ENCODE measurements at regions not wholly inside any gene's neighbourhood (a gene's known extent, or its start where the extent isn't known, plus 50 kb on each side); places are given as distances from the start of the nearest gene placed in this dataset. TPM values are rescaled to one million over a fixed set of nuclear protein-coding genes. Genes with fewer than 3 reads are reported as not detected.

DNA sequence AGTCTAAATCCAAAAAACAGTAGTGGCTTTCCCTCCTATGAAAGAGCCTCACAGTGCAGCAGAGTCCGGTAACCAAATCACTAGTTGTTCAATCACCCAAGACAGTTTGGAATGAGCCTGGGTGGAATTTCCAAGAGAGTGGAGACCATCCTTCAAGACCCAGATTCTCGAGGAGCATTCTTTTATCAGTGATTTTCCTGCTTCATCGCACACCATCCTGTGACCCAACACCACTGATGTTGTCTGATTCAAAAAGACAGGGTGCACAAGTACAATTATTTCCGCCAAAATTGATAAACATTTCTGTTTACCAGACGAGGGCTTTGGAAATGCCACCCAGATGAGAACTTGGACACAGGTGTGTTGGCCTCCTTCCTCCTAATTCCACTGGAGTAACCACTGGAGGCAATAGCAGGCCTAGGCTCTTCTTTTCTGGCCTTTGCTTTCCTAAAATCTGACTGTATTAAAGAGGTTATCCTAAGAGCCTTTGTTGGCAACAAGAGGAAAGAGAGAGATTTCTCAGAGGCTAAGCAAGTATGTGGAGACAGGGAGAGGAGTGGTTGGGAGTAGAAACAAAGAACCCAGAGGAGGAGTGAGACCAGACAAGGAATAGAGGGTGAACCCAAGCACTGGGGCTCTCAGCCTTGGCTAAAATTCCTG, 56.3 kb upstream of the S1PR3 start:
- TF ChIP-seq, protein P1, sequence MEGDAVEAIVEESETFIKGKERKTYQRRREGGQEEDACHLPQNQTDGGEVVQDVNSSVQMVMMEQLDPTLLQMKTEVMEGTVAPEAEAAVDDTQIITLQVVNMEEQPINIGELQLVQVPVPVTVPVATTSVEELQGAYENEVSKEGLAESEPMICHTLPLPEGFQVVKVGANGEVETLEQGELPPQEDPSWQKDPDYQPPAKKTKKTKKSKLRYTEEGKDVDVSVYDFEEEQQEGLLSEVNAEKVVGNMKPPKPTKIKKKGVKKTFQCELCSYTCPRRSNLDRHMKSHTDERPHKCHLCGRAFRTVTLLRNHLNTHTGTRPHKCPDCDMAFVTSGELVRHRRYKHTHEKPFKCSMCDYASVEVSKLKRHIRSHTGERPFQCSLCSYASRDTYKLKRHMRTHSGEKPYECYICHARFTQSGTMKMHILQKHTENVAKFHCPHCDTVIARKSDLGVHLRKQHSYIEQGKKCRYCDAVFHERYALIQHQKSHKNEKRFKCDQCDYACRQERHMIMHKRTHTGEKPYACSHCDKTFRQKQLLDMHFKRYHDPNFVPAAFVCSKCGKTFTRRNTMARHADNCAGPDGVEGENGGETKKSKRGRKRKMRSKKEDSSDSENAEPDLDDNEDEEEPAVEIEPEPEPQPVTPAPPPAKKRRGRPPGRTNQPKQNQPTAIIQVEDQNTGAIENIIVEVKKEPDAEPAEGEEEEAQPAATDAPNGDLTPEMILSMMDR (IDR thresholded peaks at IDR 0.05; ENCODE audit: borderline replicate concordance): no peak
- H3K36me3 ChIP-seq: no peaks in the 10 kb centered on the region
- no peak overlapping the region for H3K4me3 ChIP-seq
- no peaks in the 10 kb centered on the region for H3K4me1 ChIP-seq
- DNase-seq: no peak
- no peak overlapping the region for H3K27ac ChIP-seq (replicated peaks)
- intact Hi-C loops (cut with micrococcal nuclease): no loop called here
- H3K27me3 ChIP-seq (ENCODE audit: low read depth): no peaks in the 10 kb centered on the region
- no peaks in the 10 kb centered on the region for H3K9me3 ChIP-seq (replicated peaks)

DNA sequence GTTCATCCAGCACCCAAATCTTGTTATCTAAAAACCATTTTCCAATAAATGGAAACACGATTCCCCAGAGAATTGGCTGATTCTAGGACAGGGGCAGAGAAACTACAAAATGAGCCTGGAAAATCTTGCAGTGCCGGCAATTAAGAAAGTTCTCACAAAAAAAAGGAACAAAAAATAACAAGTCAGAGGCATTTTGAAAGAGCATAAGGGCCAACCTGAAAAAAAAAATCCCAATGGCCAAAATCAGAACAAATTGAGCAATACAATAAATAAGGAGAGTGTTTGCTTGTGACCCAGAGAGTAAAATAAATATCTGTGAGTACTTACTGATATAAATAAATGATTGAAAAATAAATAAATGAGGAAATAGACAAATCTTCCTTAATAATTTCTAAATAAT, 55.1 kb upstream of the S1PR3 start:
- TF ChIP-seq, protein P1 (IDR thresholded peaks at IDR 0.05; ENCODE audit: borderline replicate concordance): no peak
- H3K4me1 ChIP-seq: no peaks in the 10 kb centered on the region
- intact Hi-C loops (cut with micrococcal nuclease): no loop called here
- H3K4me3 ChIP-seq: no peak overlapping the region
- no peak overlapping the region for H3K27ac ChIP-seq (replicated peaks)
- no peaks in the 10 kb centered on the region for H3K27me3 ChIP-seq (ENCODE audit: low read depth)
- H3K9me3 ChIP-seq (replicated peaks): no peaks in the 10 kb centered on the region
- no peak for DNase-seq
- no peaks in the 10 kb centered on the region for H3K36me3 ChIP-seq

DNA sequence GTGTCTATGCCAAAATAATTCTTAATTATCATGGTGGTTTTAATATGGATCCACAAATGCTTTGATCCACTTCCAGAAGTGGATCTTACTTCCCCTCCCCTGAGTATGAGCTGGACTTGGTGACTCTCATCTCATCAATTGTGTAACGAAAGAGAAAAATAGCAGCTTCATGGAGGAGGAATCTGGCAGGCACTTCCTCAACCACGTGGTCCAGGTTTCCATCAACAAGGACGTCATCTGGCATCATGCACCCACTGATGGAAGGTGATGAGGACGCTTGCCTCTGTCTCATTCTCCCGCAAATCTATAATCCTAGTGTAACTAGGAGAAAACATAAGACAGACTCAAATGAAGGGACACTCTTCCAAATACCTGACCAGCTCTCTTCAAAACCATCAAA, 54.6 kb upstream of the S1PR3 start:
- no peaks in the 10 kb centered on the region for H3K27me3 ChIP-seq (ENCODE audit: low read depth)
- H3K36me3 ChIP-seq: no peaks in the 10 kb centered on the region
- intact Hi-C loops (cut with micrococcal nuclease): no loop called here
- TF ChIP-seq, protein P1 (IDR thresholded peaks at IDR 0.05; ENCODE audit: borderline replicate concordance): no peak
- no peaks in the 10 kb centered on the region for H3K4me1 ChIP-seq
- H3K9me3 ChIP-seq (replicated peaks): no peaks in the 10 kb centered on the region
- H3K4me3 ChIP-seq: no peak overlapping the region
- no peak for DNase-seq
- H3K27ac ChIP-seq (replicated peaks): no peak overlapping the region

DNA sequence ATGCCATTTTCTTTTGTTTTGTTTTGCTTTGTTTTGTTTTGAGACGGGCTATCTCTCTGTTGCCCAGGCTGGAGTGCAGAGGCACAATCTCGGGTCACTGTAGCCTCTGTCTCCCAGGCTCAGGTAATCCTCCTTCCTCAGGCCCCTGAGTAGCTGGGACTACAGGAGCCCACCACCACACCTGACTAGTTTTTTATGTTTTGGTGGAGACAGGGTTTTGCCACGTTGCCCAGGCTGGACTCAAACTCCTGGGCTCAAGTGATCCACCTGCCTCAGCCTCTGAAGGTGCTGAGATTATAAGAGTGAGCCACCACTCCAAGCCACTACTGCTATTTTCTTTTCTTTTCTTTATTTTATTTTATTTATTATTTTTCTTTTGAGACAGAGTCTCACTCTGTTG, 54.0 kb upstream of the S1PR3 start:
- TF ChIP-seq, protein P1 (IDR thresholded peaks at IDR 0.05; ENCODE audit: borderline replicate concordance): no peak
- intact Hi-C loops (cut with micrococcal nuclease): no loop called here
- Histone ChIP-seq H3K27ac (replicated peaks) (no peak overlapping the region), H3K27me3 (ENCODE audit: low read depth) (no peaks in the 10 kb centered on the region), H3K4me3 (no peak overlapping the region), H3K36me3 (no peaks in the 10 kb centered on the region), H3K4me1 (no peaks in the 10 kb centered on the region), H3K9me3 (replicated peaks) (no peaks in the 10 kb centered on the region)
- no peak for DNase-seq

DNA sequence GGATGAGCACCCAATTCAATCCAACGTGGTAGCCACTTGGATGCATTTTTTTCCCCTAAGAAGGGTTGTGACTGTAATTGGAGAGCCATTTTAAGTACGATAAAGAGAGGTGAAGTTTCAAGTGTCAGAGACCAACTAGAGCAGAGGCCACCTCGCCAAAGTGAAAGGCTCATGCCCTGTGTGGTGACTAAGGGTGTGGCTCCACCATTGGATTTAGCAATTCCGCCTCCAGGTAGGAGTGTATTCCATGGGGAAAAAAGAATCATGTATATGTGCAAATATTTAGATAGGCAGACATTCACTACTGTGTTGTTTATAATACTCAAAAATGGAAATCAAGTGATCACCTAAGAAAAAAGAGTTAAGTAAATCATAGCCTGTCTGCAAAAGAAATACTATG, 53.1 kb upstream of the S1PR3 start:
- H3K36me3 ChIP-seq: no peaks in the 10 kb centered on the region
- TF ChIP-seq, protein P1 (IDR thresholded peaks at IDR 0.05; ENCODE audit: borderline replicate concordance): no peak
- H3K4me3 ChIP-seq: no peak overlapping the region
- no peak overlapping the region for H3K27ac ChIP-seq (replicated peaks)
- H3K4me1 ChIP-seq: no peaks in the 10 kb centered on the region
- no peaks in the 10 kb centered on the region for H3K9me3 ChIP-seq (replicated peaks)
- no peak for DNase-seq
- intact Hi-C loops (cut with micrococcal nuclease): no loop called here
- H3K27me3 ChIP-seq (ENCODE audit: low read depth): no peaks in the 10 kb centered on the region

Small RNAs in the stretch of these regions (microRNA-seq; reads per million reads assigned to microRNA genes)
- not detected for gene MIR4289
